ENCODE measurements at regions not wholly inside any gene's neighbourhood (a gene's known extent, or its start where the extent isn't known, plus 50 kb on each side); places are given as distances from the start of the nearest gene placed in this dataset.

DNA sequence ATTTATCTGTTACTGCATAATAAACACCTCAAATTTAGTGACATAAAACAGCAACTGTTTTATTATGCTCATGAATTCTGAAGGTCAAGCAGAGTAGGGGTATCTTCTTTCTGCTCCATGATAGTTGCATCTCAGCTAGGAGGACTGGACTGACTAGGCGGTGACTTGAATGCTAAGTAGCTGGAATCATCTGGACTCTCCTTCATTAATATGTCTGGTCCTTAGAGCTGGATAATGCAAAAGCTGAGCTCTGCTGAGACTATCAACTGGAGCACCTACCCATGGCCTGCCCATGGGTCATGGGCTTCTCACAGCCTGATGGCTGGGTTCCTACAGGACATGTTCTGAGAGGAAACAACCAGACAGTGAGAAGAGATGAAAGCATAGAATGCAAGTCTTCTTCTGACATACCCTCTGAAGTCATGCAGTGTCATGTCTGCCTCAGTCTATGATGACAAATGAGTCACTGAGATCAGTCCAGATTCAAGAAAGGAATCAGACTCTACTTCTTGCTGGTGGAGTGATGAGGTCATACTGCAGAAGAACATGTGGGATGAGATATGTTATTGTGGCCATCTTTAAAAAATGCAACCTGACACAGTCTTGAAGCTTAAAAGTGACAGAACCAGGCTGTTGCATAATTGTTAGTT lies 174.2 kb upstream of the OSR1 start:
- TF ChIP-seq, protein P1, sequence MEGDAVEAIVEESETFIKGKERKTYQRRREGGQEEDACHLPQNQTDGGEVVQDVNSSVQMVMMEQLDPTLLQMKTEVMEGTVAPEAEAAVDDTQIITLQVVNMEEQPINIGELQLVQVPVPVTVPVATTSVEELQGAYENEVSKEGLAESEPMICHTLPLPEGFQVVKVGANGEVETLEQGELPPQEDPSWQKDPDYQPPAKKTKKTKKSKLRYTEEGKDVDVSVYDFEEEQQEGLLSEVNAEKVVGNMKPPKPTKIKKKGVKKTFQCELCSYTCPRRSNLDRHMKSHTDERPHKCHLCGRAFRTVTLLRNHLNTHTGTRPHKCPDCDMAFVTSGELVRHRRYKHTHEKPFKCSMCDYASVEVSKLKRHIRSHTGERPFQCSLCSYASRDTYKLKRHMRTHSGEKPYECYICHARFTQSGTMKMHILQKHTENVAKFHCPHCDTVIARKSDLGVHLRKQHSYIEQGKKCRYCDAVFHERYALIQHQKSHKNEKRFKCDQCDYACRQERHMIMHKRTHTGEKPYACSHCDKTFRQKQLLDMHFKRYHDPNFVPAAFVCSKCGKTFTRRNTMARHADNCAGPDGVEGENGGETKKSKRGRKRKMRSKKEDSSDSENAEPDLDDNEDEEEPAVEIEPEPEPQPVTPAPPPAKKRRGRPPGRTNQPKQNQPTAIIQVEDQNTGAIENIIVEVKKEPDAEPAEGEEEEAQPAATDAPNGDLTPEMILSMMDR (conservative IDR thresholded peaks at IDR 0.05): no peak
- no peak overlapping the region for H3K27ac ChIP-seq

DNA sequence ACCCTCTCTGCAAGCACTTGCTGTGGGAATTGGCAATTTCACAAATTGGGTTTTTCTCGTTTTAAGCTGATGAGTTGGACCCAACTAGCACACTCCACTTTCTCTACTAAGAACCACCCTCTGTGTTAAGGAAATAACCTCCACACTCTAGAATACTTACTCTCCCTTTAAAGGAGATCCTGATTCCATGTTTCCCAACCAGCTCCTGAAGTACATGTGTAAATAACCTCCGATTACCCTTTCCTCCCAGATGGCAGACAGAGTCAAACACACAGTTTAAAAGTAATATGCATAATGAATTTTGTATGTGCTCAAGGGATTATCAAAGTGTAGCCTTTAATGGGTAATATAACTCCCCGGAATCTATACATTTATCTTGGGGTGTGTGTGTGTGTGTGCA lies 171.3 kb upstream of the OSR1 start:
- TF ChIP-seq, protein P1 (conservative IDR thresholded peaks at IDR 0.05): no peak
- no peak overlapping the region for H3K27ac ChIP-seq

DNA sequence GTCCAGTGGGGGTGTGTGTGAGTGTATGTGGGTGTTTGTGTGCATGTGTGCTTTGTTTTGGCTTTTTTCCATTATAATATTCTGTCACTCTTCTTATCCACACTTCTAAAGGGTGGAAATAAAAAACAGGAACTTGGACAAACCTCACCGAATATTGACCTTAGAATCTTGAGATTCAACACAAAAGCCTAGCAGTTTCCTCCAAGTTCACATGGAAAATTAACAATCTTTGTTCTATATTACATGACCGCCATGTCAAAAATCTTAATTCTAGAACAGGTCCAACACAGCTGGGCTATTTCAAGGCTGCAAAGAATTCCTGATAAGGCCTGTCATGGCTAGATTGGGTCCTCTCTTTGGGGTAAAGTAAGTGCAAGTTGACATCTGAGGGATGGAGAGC lies 169.3 kb upstream of the OSR1 start:
- no peak overlapping the region for H3K27ac ChIP-seq
- TF ChIP-seq, protein P1 (conservative IDR thresholded peaks at IDR 0.05): no peak

DNA sequence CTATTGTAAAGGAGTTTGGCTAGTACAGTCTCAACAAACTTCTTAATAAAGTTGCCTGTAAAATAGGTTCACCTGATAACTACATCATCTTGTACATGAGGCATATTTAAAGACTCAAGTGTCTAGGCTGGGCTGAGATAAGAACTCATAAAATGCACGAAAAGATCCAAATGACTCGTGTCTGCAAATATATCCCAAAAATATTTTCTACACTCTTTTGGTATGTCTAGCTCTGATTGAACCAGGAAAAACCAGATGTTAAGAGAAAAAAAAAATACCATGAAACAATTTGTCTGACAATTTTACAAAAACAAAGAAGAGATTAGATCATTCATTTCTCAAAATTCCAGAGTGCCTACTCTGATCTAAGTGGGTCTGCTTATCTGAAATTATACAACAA lies 166.9 kb upstream of the OSR1 start:
- TF ChIP-seq, protein P1 (conservative IDR thresholded peaks at IDR 0.05): no peak
- H3K27ac ChIP-seq: no peak overlapping the region

DNA sequence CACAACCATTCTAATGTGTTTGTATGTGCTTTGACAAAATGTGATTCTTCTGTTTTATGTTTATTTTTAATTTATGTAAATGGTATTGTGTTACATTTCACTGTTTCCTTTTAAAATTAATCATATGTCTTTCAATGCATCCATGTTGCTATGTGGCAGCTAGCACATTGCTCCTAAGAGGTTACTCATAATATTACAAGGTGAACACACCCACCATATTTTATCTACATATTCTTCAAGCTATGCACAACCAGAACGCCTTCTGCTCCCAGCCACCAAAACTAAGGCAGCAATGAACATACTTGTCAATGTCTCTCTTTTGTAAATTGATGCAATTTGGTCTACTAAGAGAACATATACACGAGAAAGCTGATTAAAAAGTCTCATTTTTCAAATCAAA lies 160.6 kb upstream of the OSR1 start:
- no peak overlapping the region for H3K27ac ChIP-seq
- TF ChIP-seq, protein P1 (conservative IDR thresholded peaks at IDR 0.05): no peak

DNA sequence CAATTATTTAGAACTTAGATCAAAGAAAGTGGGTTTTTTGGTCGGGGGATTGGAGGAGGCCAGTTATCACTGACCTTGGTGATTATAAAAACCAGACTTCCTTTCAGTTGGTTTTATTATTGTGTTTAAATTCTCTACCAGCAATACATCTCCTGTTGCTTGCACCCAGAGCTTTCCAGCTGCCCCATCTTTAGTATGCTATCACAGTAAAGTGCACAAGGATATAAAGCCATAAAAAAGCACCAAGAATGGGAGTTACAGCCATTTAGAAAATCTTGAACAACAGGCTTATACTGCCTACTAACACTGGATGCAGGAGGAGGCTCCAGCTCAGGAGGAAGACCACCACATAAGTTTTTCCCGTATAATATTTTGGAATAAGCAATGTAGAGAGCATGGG lies 148.7 kb upstream of the OSR1 start:
- TF ChIP-seq, protein P1 (conservative IDR thresholded peaks at IDR 0.05): no peak

DNA sequence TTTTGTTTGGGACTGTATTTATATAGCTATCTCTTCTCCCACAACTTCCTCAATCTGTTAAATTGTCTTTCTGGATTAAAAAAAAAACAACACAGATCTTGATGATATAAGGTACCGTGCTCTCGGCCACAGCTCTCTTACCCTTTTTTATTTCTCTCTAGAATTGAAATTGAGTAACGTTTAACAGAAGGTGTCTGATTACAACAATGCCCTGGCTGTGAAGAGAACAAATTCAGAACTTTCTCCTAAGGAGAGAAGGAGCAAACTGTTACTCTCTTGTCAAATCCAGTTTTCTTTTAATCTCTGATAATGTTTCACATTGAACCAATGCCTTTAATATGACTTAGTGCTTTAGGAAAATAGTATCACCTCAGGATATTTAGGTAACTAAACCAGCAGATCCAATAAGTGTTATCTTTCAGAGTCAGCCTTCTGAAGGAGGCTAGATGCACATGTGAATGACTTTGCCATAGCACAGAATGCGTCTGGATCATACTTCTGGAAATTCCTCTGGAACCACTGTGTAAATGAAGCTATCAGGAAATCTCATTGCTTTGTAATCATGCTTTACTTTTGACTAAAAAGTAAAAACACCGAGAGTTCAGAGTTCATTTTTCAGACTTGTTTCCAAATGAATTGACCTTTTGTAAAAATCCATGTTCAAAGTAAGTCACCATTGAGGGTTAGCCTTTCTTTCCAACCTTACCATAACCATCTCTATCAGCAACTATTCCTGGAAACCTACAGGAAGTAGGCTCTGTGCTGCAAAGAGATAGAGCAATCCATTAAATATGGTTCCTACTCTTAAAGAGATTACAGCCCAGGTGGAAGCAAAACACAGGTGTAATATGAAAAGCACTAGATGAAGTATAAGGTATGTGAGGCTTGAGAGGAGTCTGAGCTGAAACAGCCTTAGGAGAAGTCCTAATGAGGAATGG lies 147.0 kb upstream of the OSR1 start:
- TF ChIP-seq, protein P1 (conservative IDR thresholded peaks at IDR 0.05): no peak

More for the DNA sequence above, 148.7 kb upstream of the OSR1 start:
- H3K27ac ChIP-seq: peak overlapping the region; percentile 83; the same call in 1 of the 2 replicates

More for the DNA sequence above, 147.0 kb upstream of the OSR1 start:
- H3K27ac ChIP-seq: peak overlapping the region; percentile 83
